ENCODE measurements at regions not wholly inside any gene's neighbourhood (a gene's known extent, or its start where the extent isn't known, plus 50 kb on each side); places are given as distances from the start of the nearest gene placed in this dataset.

- no peak; the same call in 2 of the 3 replicates for ATAC-seq
Observed at GRCh38 chr13:33927315-33927714, 109.4 kb downstream of the RFC3 start.

GRCh38 chr13:33931397-33932311 is 113.7 kb downstream of the RFC3 start:
- ATAC-seq: peak; percentile 71
- TF ChIP-seq ISL1 (CRISPR knock-in tag; IDR thresholded peaks at IDR 0.05): no peak
- TF ChIP-seq BACH2 (CRISPR knock-in tag; IDR thresholded peaks at IDR 0.05; ENCODE audit: borderline replicate concordance): no peak
- TF ChIP-seq ZFP30 (CRISPR knock-in tag; IDR thresholded peaks at IDR 0.05): no peak
- TF ChIP-seq PPARA (CRISPR knock-in tag; IDR thresholded peaks at IDR 0.05; ENCODE audit: borderline replicate concordance): no peak
- TF ChIP-seq TSHZ2 (CRISPR knock-in tag; IDR thresholded peaks at IDR 0.05): no peak
- TF ChIP-seq ESRRG (CRISPR knock-in tag; IDR thresholded peaks at IDR 0.05): no peak
- TF ChIP-seq OSR1 (CRISPR knock-in tag; IDR thresholded peaks at IDR 0.05): no peak
- no peak for TF ChIP-seq CSRNP3 (CRISPR knock-in tag; IDR thresholded peaks at IDR 0.05)
- TF ChIP-seq ZC3H10 (CRISPR knock-in tag; IDR thresholded peaks at IDR 0.05): no peak
- TF ChIP-seq CSDC2 (CRISPR knock-in tag; IDR thresholded peaks at IDR 0.05): no peak
- no peak for TF ChIP-seq GLIS3 (CRISPR knock-in tag; IDR thresholded peaks at IDR 0.05)
- no peak for TF ChIP-seq RARB (CRISPR knock-in tag; IDR thresholded peaks at IDR 0.05)
- TF ChIP-seq POU6F1 (CRISPR knock-in tag; IDR thresholded peaks at IDR 0.05; ENCODE audit: borderline replicate concordance, low read depth): no peak
- no peak for TF ChIP-seq TOX (CRISPR knock-in tag; IDR thresholded peaks at IDR 0.05; ENCODE audit: borderline replicate concordance)
- TF ChIP-seq ZFP3 (CRISPR knock-in tag; IDR thresholded peaks at IDR 0.05): no peak
- no peak for TF ChIP-seq ZNF70 (CRISPR knock-in tag; IDR thresholded peaks at IDR 0.05)
- TF ChIP-seq ARNTL (CRISPR knock-in tag; IDR thresholded peaks at IDR 0.05; ENCODE audit: borderline replicate concordance, low read depth): no peak
- no peak for TF ChIP-seq ZNF565 (CRISPR knock-in tag; conservative IDR thresholded peaks at IDR 0.05; ENCODE audit: low read depth)

More at GRCh38 chr13:33927315-33927714, 109.4 kb downstream of the RFC3 start:
- TF ChIP-seq ISL1 (CRISPR knock-in tag; IDR thresholded peaks at IDR 0.05) (no peak), ZNF70 (CRISPR knock-in tag; IDR thresholded peaks at IDR 0.05) (no peak), ZFP30 (CRISPR knock-in tag; IDR thresholded peaks at IDR 0.05) (no peak), GLIS3 (CRISPR knock-in tag; IDR thresholded peaks at IDR 0.05) (no peak), ZNF565 (CRISPR knock-in tag; conservative IDR thresholded peaks at IDR 0.05; ENCODE audit: low read depth) (no peak), SNAI2 (CRISPR knock-in tag; IDR thresholded peaks at IDR 0.05) (no peak), TCF4 (CRISPR knock-in tag; IDR thresholded peaks at IDR 0.05; ENCODE audit: borderline replicate concordance) (no peak), TOX (CRISPR knock-in tag; IDR thresholded peaks at IDR 0.05; ENCODE audit: borderline replicate concordance) (no peak), ARNTL (CRISPR knock-in tag; IDR thresholded peaks at IDR 0.05; ENCODE audit: borderline replicate concordance, low read depth) (no peak), BACH2 (CRISPR knock-in tag; IDR thresholded peaks at IDR 0.05; ENCODE audit: borderline replicate concordance) (no peak), CSDC2 (CRISPR knock-in tag; IDR thresholded peaks at IDR 0.05) (no peak), PATZ1 (CRISPR knock-in tag; IDR thresholded peaks at IDR 0.05; ENCODE audit: borderline replicate concordance) (no peak), ZFP3 (CRISPR knock-in tag; IDR thresholded peaks at IDR 0.05) (no peak)

Data from SK-N-SH treated with all-trans-retinoic acid at 6 μM for 48 hours (cell line).